H1 (cell line): ENCODE measurements at regions not wholly inside any gene's neighbourhood (a gene's known extent, or its start where the extent isn't known, plus 50 kb on each side); places are given as distances from the start of the nearest gene placed in this dataset.

Experiments used
- CTCF ChIA-PET: fragments of 300-600 bp; sonication (Branson Sonifier 250); formaldehyde crosslinking; loops from one replicate; lab custom pipeline; 2021; ENCODE audit not compliant: partially characterized antibody; lab: Charles Lee
- POLR2A ChIA-PET: fragments of 300-600 bp; sonication (Branson Sonifier 250); formaldehyde crosslinking; loops from one replicate; lab custom pipeline; 2021; ENCODE audit warnings: inconsistent platforms; ENCODE audit not compliant: partially characterized antibody; lab: Charles Lee
- DNase-seq, 2 experiments: peaks; one replicate each; pipeline versions ENCODE4 v3.0.0 to v3.0.0-alpha.2; 2010 to 2022; ENCODE audit warnings: low spot score in 2 of 2, low read depth in 1 of 2, mixed read lengths in 1 of 2
- FAIRE-seq: peaks from 2 replicates; lab custom pipeline; 2011; peaks lifted over from hg19 to GRCh38; lab: Jason Lieb, UNC
- H2AFZ ChIP-seq: 2 replicates; pipeline ENCODE4 v1.8.1; 2012; ENCODE audit warnings: low read length, inconsistent platforms
- H2AK5ac ChIP-seq: 2 replicates; pipeline ENCODE4 v1.6.1; 2013; ENCODE audit warnings: low read depth, low read length
- H2BK120ac ChIP-seq: replicated peaks from 2 replicates; pipeline ENCODE3; 2013; ENCODE audit warnings: low read depth, low read length, inconsistent platforms
- H2BK12ac ChIP-seq: 2 replicates; pipeline ENCODE4 v1.6.1; 2013; ENCODE audit warnings: low read depth, low read length
- H2BK15ac ChIP-seq: 2 replicates; pipeline ENCODE4 v1.6.1; 2013; ENCODE audit warnings: low read length
- H2BK20ac ChIP-seq: 2 replicates; pipeline ENCODE4 v1.6.1; 2013; ENCODE audit warnings: low read length
- H2BK5ac ChIP-seq: 2 replicates; pipeline ENCODE4 v1.6.1; 2013; ENCODE audit warnings: low read depth, low read length
- H3K14ac ChIP-seq: 2 replicates; pipeline ENCODE4 v1.6.1; 2013; ENCODE audit warnings: inconsistent platforms; ENCODE audit not compliant: insufficient read length
- H3K18ac ChIP-seq: 2 replicates; pipeline ENCODE4 v1.6.1; 2013; ENCODE audit warnings: low read length; ENCODE audit errors: extremely low read depth
- H3K23ac ChIP-seq: 2 replicates; pipeline ENCODE4 v1.6.1; 2013; ENCODE audit warnings: inconsistent platforms; ENCODE audit not compliant: insufficient read length
- H3K23me2 ChIP-seq: 2 replicates; pipeline ENCODE4 v1.6.1; 2013; ENCODE audit warnings: low read depth, low read length
- H3K27ac ChIP-seq: 2 replicates; pipeline ENCODE4 v1.6.1; 2011; ENCODE audit warnings: low read depth, low read length, inconsistent platforms
- H3K27me3 ChIP-seq, 4 experiments: replicated peaks in 1 of 4; 1 replicate in 1 of 4; 2 replicates in 3 of 4; pipeline versions ENCODE4 v1.6.1 to v1.8.1; 2011 to 2013; ENCODE audit warnings: low read length in 3 of 4, mild to moderate bottlenecking in 3 of 4, inconsistent platforms in 2 of 4, mixed read lengths in 2 of 4, moderate library complexity in 1 of 4; ENCODE audit not compliant: control insufficient read depth in 3 of 4, insufficient read depth in 3 of 4; ENCODE audit errors: extremely low read depth in 1 of 4
- H3K36me3 ChIP-seq, 4 experiments: 2 replicates each; pipeline versions ENCODE4 v1.6.1 to v1.8.1; 2011 to 2013; ENCODE audit warnings: mild to moderate bottlenecking in 4 of 4, low read length in 3 of 4, moderate library complexity in 2 of 4, control low read depth in 1 of 4, inconsistent platforms in 1 of 4; ENCODE audit not compliant: insufficient read depth in 4 of 4, control insufficient read depth in 2 of 4
- H3K4ac ChIP-seq: replicated peaks from 2 replicates; pipeline ENCODE3; 2013; ENCODE audit warnings: low read length, low read depth, mixed read lengths, inconsistent platforms; ENCODE audit not compliant: insufficient read length
- H3K4me1 ChIP-seq, 4 experiments: replicated peaks in 1 of 4; 1 replicate in 1 of 4; 2 replicates in 3 of 4; pipeline versions ENCODE4 v1.6.1 to v1.8.1; 2011 to 2013; ENCODE audit warnings: low read length in 3 of 4, inconsistent platforms in 2 of 4, mixed read lengths in 1 of 4; ENCODE audit not compliant: insufficient read depth in 4 of 4, control insufficient read depth in 3 of 4
- H3K4me2 ChIP-seq, 2 experiments: 2 replicates each; pipeline versions ENCODE4 v1.6.1 to v1.8.1; 2011 to 2013; ENCODE audit warnings: low read depth in 2 of 2, low read length in 2 of 2, control low read depth in 1 of 2, inconsistent platforms in 1 of 2, mild to moderate bottlenecking in 1 of 2; ENCODE audit not compliant: insufficient read depth in 1 of 2
- H3K4me3 ChIP-seq, 4 experiments: fragments of 200-600, 300-600 bp in 1 of 4; sonication (generic), shearing (Covaris generic), sonication (Bioruptor Twin) in 1 of 4; 2 replicates each; pipeline versions ENCODE4 v1.5.1 to v1.8.1; 2011 to 2016; ENCODE audit warnings: low read length in 4 of 4, low read depth in 3 of 4, control low read depth in 2 of 4, inconsistent platforms in 2 of 4, mild to moderate bottlenecking in 2 of 4, mixed read lengths in 1 of 4, moderate library complexity in 1 of 4; ENCODE audit not compliant: insufficient read depth in 2 of 4; ENCODE audit errors: extremely low read depth in 1 of 4
- H3K56ac ChIP-seq: replicated peaks from 2 replicates; pipeline ENCODE3; 2013; ENCODE audit warnings: low read depth, mild to moderate bottlenecking, mixed read lengths, low read length, inconsistent platforms; ENCODE audit not compliant: insufficient read length
- H3K79me1 ChIP-seq: 2 replicates; pipeline ENCODE4 v1.6.1; 2013; ENCODE audit warnings: low read depth, low read length, control low read depth
- H3K79me2 ChIP-seq, 2 experiments: 2 replicates each; pipeline versions ENCODE4 v1.6.1 to v1.8.1; 2012 to 2013; ENCODE audit warnings: low read length in 2 of 2, mild to moderate bottlenecking in 2 of 2, inconsistent platforms in 1 of 2; ENCODE audit not compliant: insufficient read depth in 2 of 2, control insufficient read depth in 1 of 2
- H3K9ac ChIP-seq, 4 experiments: replicated peaks in 1 of 4; 1 replicate in 1 of 4; 2 replicates in 3 of 4; pipeline versions ENCODE4 v1.6.1 to v1.8.1; 2011 to 2013; ENCODE audit warnings: low read depth in 3 of 4, low read length in 3 of 4, control low read depth in 2 of 4, mild to moderate bottlenecking in 2 of 4, moderate library complexity in 2 of 4, inconsistent platforms in 1 of 4; ENCODE audit errors: extremely low read depth in 1 of 4
- H3K9me3 ChIP-seq, 2 experiments: 2 replicates each; pipeline versions ENCODE4 v1.6.1 to v1.8.1; 2012 to 2013; ENCODE audit warnings: mild to moderate bottlenecking in 2 of 2, moderate library complexity in 2 of 2, control low read depth in 1 of 2, inconsistent platforms in 1 of 2, low read depth in 1 of 2, low read length in 1 of 2, mixed read lengths in 1 of 2; ENCODE audit not compliant: insufficient read depth in 2 of 2
- H4K20me1 ChIP-seq, 2 experiments: replicated peaks in 1 of 2; 2 replicates each; pipeline versions ENCODE3 to v1.8.1; 2011 to 2013; ENCODE audit warnings: inconsistent platforms in 2 of 2, low read length in 2 of 2, mild to moderate bottlenecking in 1 of 2; ENCODE audit not compliant: insufficient read depth in 2 of 2, control insufficient read depth in 1 of 2
- H4K5ac ChIP-seq: 2 replicates; pipeline ENCODE4 v1.6.1; 2013; ENCODE audit warnings: low read length, low read depth, mixed read lengths, inconsistent platforms; ENCODE audit not compliant: insufficient read length
- H4K8ac ChIP-seq: 2 replicates; pipeline ENCODE4 v1.8.0; 2013; ENCODE audit warnings: mild to moderate bottlenecking, moderate library complexity, low read length, inconsistent platforms; ENCODE audit not compliant: insufficient read depth; ENCODE audit errors: extremely low read depth
- H4K91ac ChIP-seq: replicated peaks from 2 replicates; pipeline ENCODE3; 2013; ENCODE audit warnings: low read length, mixed read lengths, inconsistent platforms; ENCODE audit not compliant: insufficient read length
- BACH1 ChIP-seq: IDR thresholded peaks from 2 replicates; pipeline ENCODE4 v1.6.1; 2012; ENCODE audit warnings: low read length, improper control_type of control experiment
- CTCF ChIP-seq, 3 experiments: IDR thresholded peaks; 1 replicate in 2 of 3; 2 replicates in 1 of 3; pipeline versions ENCODE4 v1.5.1 to v1.6.1; 2011; ENCODE audit warnings: low read length in 3 of 3, mild to moderate bottlenecking in 3 of 3, inconsistent platforms in 2 of 3, low read depth in 1 of 3, moderate library complexity in 1 of 3; ENCODE audit not compliant: insufficient read depth in 1 of 3; ENCODE audit errors: control extremely low read depth in 1 of 3
- RAD21 ChIP-seq, 2 experiments: IDR thresholded peaks in 1 of 2; conservative IDR thresholded peaks in 1 of 2; 2 replicates each; pipeline ENCODE4 v1.6.1; 2011; ENCODE audit warnings: low read depth in 2 of 2, low read length in 2 of 2, improper control_type of control experiment in 1 of 2, inconsistent platforms in 1 of 2, mild to moderate bottlenecking in 1 of 2, moderate library complexity in 1 of 2
- WGBS, 2 experiments: shearing (Covaris generic) in 1 of 2; methylation state at CpG; one replicate each; pipeline versions ENCODE4 v1.1.6 to v1.1.7; 2013 to 2015; ENCODE audit warnings: low lambda C conversion rate in 2 of 2, mixed read lengths in 2 of 2, inconsistent platforms in 1 of 2, low coverage in 1 of 2, missing lambda C conversion rate in 1 of 2; ENCODE audit not compliant: insufficient replicate concordance in 2 of 2, insufficient coverage in 1 of 2, insufficient read length in 1 of 2; ENCODE audit errors: extremely low coverage in 1 of 2, missing lambda C conversion rate in 1 of 2; 5-methylcytosine and 5-hydroxymethylcytosine counted together

DNA sequence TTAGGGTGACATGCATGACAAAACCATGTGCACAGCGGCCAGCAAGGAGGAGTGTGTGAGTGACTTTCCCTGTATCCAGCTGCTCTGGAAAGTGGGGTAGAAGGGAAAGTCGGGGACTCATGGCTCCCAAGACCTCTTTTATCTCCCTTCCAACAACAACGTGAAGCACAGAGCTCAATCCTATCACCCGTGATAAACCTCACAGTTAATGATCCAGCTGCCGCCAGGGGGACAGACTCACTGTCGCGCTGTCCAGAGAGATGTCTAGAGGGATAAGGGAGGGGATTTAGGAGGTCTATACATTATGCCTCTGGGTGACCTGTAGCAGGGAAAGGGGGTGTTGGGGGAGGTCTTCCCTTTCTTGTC is 84.0 kb upstream of the SMNDC1 start:
- Histone ChIP-seq H2BK15ac (no peak overlapping the region), H4K5ac (no peak overlapping the region), H3K4me1 (peaks cover 0 to 12% (median 8%) of the 10 kb centered on the region in 4 experiments; a peak in 6 of 7 replicates), H3K36me3 (no peaks in the 10 kb centered on the region), H2BK120ac (no peak overlapping the region), H3K23ac (no peak overlapping the region), H2AFZ (no peak overlapping the region), H3K79me2 (no peaks in the 10 kb centered on the region), H3K4ac (no peak overlapping the region), H3K14ac (no peak overlapping the region), H2BK20ac (no peak overlapping the region), H2AK5ac (no peak overlapping the region), H4K20me1 (no peaks in the 10 kb centered on the region), H3K23me2 (no peaks in the 10 kb centered on the region), H3K79me1 (no peaks in the 10 kb centered on the region), H3K4me2 (no peak overlapping the region), H4K91ac (no peak overlapping the region), H2BK5ac (no peak overlapping the region), H3K27ac (no peak overlapping the region), H3K56ac (no peak overlapping the region), H3K9me3 (no peaks in the 10 kb centered on the region), H3K18ac (no peak overlapping the region), H2BK12ac (no peak overlapping the region), H4K8ac (no peak overlapping the region), H3K9ac (no peak overlapping the region), H3K27me3 (0 out of 7 replicates have a peak, but pooled peaks cover 0 to under 1% (median 0%) of the 10 kb centered on the region in 4 experiments), H3K4me3 (no peak overlapping the region)
- FAIRE-seq, result no peak
- TF ChIP-seq BACH1, result no peak
- TF ChIP-seq CTCF (IDR thresholded peaks at IDR 0.05; ENCODE audit: control extremely low read depth in 1 of 3, insufficient read depth in 1 of 3, low read depth in 1 of 3, low read length in 3 of 3), result peak in 2 of 3 experiments; percentile 15 to 28; a peak in 2 of 4 replicates
- TF ChIP-seq RAD21 (IDR thresholded peaks at IDR 0.05 in 1 of 2, conservative IDR thresholded peaks at IDR 0.05 in 1 of 2; ENCODE audit: low read depth in 2 of 2, low read length in 2 of 2), result peak; percentile 1 to 39; a peak in 1 of 4 replicates
- CTCF ChIA-PET, result interaction anchor here (1.2 to 1.7 kb wide), 5 partner anchors 22 to 160 kb away, joined by 3 to 4 read pairs (median 3); no protein-coding TSS in a partner anchor
- POLR2A ChIA-PET, result no interaction called here
- DNase-seq, result no peak
- 75% methylated on average over 7 of the region's 7 CpGs; no CpG with 5 or more reads in 1 of the 2 experiments for WGBS, 2 experiments
